K562 (cell line): ENCODE measurements at regions not wholly inside any gene's neighbourhood (a gene's known extent, or its start where the extent isn't known, plus 50 kb on each side); places are given as distances from the start of the nearest gene placed in this dataset.

ENCODE experiments used
- ATAC-seq: fragments of 200-7000 bp; cut with Tn5 transposase; 3 replicates; pipeline ENCODE4 v1.9.1; 2020; ENCODE audit warnings: moderate library complexity
- BruUV-seq: library from RNA; stranded (reverse); fragments of 400-500 nt; replicated peaks from 2 replicates; lab custom pipeline; 2021; lab: Mats Ljungman, UMichigan
- CTCF ChIA-PET: fragments of 300-600 bp; formaldehyde crosslinking; extraction: SDS; loops from one replicate; lab custom pipeline; 2021; ENCODE audit warnings: low intra/inter-chr PET ratio; lab: Yijun Ruan, JAX
- POLR2A ChIA-PET: fragments of 300-600, 350-650 bp; sonication (Branson Sonifier 250); formaldehyde crosslinking; extraction: SDS; loops from one replicate; lab custom pipeline; 2021; ENCODE audit warnings: antibody characterized with exemption, inconsistent platforms; lab: Yijun Ruan, JAX
- DNase-seq, 4 experiments: peaks; one replicate each; pipeline versions ENCODE4 v3.0.0 to v3.0.0-alpha.2; 2011 to 2018; ENCODE audit warnings: low spot score in 3 of 4, mixed read lengths in 3 of 4; ENCODE audit errors: extremely low read depth in 1 of 4
- FAIRE-seq: peaks from 2 replicates; lab custom pipeline; 2011; peaks lifted over from hg19 to GRCh38; lab: Jason Lieb, UNC
- H2AFZ ChIP-seq: 2 replicates; pipeline ENCODE4 v1.6.0; 2011; ENCODE audit warnings: low read depth, low read length, control low read depth, inconsistent platforms
- H3K27ac ChIP-seq: fragments of 200-600 bp; 3 replicates; pipeline ENCODE4 v1.8.0; 2011; ENCODE audit warnings: low read depth, mild to moderate bottlenecking, control low read depth, inconsistent platforms, low read length, moderate library complexity, mixed read lengths; ENCODE audit errors: extremely low read depth
- H3K27me3 ChIP-seq, 2 experiments: fragments of 300-600 bp in 1 of 2; 2 replicates in 1 of 2; 3 replicates in 1 of 2; pipeline versions ENCODE4 v1.6.0 to v1.8.0; 2011; ENCODE audit warnings: inconsistent platforms in 2 of 2, low read length in 2 of 2, mild to moderate bottlenecking in 1 of 2, mixed read lengths in 1 of 2, moderate library complexity in 1 of 2; ENCODE audit not compliant: control insufficient read depth in 2 of 2, insufficient read depth in 2 of 2
- H3K36me3 ChIP-seq: fragments of 300-600 bp; 3 replicates; pipeline ENCODE4 v1.8.0; 2011; ENCODE audit warnings: mild to moderate bottlenecking, low read length, inconsistent platforms; ENCODE audit not compliant: control insufficient read depth, insufficient read depth
- H3K4me1 ChIP-seq, 2 experiments: fragments of 200-600 bp in 1 of 2; replicated peaks in 1 of 2; 2 replicates in 1 of 2; 3 replicates in 1 of 2; pipeline versions ENCODE4 v1.5.1 to v1.8.0; 2011; ENCODE audit warnings: inconsistent platforms in 2 of 2, low read length in 2 of 2, mild to moderate bottlenecking in 1 of 2, mixed read lengths in 1 of 2, moderate library complexity in 1 of 2; ENCODE audit not compliant: control insufficient read depth in 2 of 2, insufficient read depth in 2 of 2
- H3K4me2 ChIP-seq: 2 replicates; pipeline ENCODE4 v1.6.1; 2011; ENCODE audit warnings: low read length, control low read depth, inconsistent platforms, mixed read lengths; ENCODE audit not compliant: insufficient read depth
- H3K4me3 ChIP-seq: fragments of 200-600 bp; sonication (generic), shearing (Covaris generic); 2 replicates; pipeline ENCODE4 v1.5.1; 2016; ENCODE audit warnings: control low read depth, inconsistent platforms
- H3K79me2 ChIP-seq: fragments of 200-600 bp; 3 replicates; pipeline ENCODE4 v1.8.0; 2011; ENCODE audit warnings: low read length, inconsistent platforms; ENCODE audit not compliant: control insufficient read depth, insufficient read depth
- H3K9ac ChIP-seq, 2 experiments: 2 replicates each; pipeline versions ENCODE4 v1.6.0 to v1.6.1; 2011; ENCODE audit warnings: low read depth in 2 of 2, low read length in 2 of 2, control low read depth in 1 of 2, inconsistent platforms in 1 of 2, mild to moderate bottlenecking in 1 of 2, mixed read lengths in 1 of 2; ENCODE audit not compliant: insufficient read depth in 1 of 2
- H3K9me1 ChIP-seq: one replicate; pipeline ENCODE4 v1.6.0; 2011; ENCODE audit warnings: inconsistent platforms, mild to moderate bottlenecking, low read length, moderate library complexity; ENCODE audit not compliant: control insufficient read depth, insufficient read depth
- H3K9me3 ChIP-seq: replicated peaks from 2 replicates; pipeline ENCODE4 v1.5.1; 2011; ENCODE audit warnings: low read depth, low read length, inconsistent platforms; ENCODE audit not compliant: control insufficient read depth, insufficient read depth
- H4K20me1 ChIP-seq: replicated peaks from 2 replicates; pipeline ENCODE4 v1.6.1; 2011; ENCODE audit warnings: low read length, inconsistent platforms, mixed read lengths; ENCODE audit not compliant: control insufficient read depth, insufficient read depth
- FOXJ2 ChIP-seq: fragments of 200-800 bp; sonication (Bioruptor generic); IDR thresholded peaks from 2 replicates; pipeline ENCODE4 v1.6.1; 2016; ENCODE audit warnings: missing genetic modification characterization, missing compliant biosample characterization
- MYC ChIP-seq, 2 experiments: fragments of 250-450 bp in 1 of 2; sonication (Bioruptor Pico) in 1 of 2; IDR thresholded peaks; 2 replicates each; pipeline versions ENCODE4 v1.5.1 to v1.6.1; 2012 to 2021; ENCODE audit warnings: low read depth in 2 of 2, borderline replicate concordance in 1 of 2, improper control_type of control experiment in 1 of 2, low read length in 1 of 2, mild to moderate bottlenecking in 1 of 2, moderate library complexity in 1 of 2
- SMARCA4 ChIP-seq: fragments of 450-650 bp; IDR thresholded peaks from 2 replicates; pipeline ENCODE4 v1.6.1; 2016
- SP1 ChIP-seq: sonication (generic); formaldehyde crosslinking; IDR thresholded peaks from 2 replicates; pipeline ENCODE4 v1.8.1; 2022; ENCODE audit warnings: mild to moderate bottlenecking, missing genetic modification reagents
- SRSF9 ChIP-seq: fragments of 200-400 bp; formaldehyde crosslinking; IDR thresholded peaks from 2 replicates; pipeline ENCODE4 v1.6.1; 2017; ENCODE audit warnings: low read depth, low read length, borderline replicate concordance
- TRIM28 ChIP-seq: fragments of 450-650 bp; IDR thresholded peaks from 2 replicates; pipeline ENCODE4 v1.6.1; 2017
- ZBTB7A ChIP-seq: IDR thresholded peaks from 2 replicates; pipeline ENCODE4 v1.6.1; 2011; ENCODE audit warnings: low read depth, mild to moderate bottlenecking, low read length, moderate library complexity, borderline replicate concordance; ENCODE audit not compliant: control insufficient read depth
- ZNF316 ChIP-seq: fragments of 450-650 bp; IDR thresholded peaks from 2 replicates; pipeline ENCODE4 v1.6.1; 2016
- ZNF445 ChIP-seq: fragments of 250-450 bp; sonication (Bioruptor Pico); IDR thresholded peaks from 2 replicates; pipeline ENCODE4 v1.4.0; 2020; ENCODE audit warnings: low read depth, mild to moderate bottlenecking, moderate library complexity
- WGBS: fragments of 100-300 bp; shearing (Covaris generic); methylation state at CpG from one replicate; pipeline ENCODE4 v1.1.6; 2016; ENCODE audit warnings: low coverage, mixed read lengths; ENCODE audit not compliant: insufficient coverage; ENCODE audit errors: missing lambda C conversion rate; 5-methylcytosine and 5-hydroxymethylcytosine counted together
- in situ Hi-C: fragments of 300-500 bp; cut with MboI; formaldehyde crosslinking; loops from 4 replicates; pipeline ENCODE4 v1.15.0; 2018; ENCODE audit warnings: inconsistent platforms, mixed read lengths
- intact Hi-C: fragments of 100-400 bp; cut with micrococcal nuclease; formaldehyde crosslinking; loops from 2 replicates; pipeline ENCODE4 v1.14.2; 2022
- TF ChIP-seq, protein P1 (sequence below): sonication (generic); IDR thresholded peaks from 2 replicates; pipeline ENCODE4 v1.6.1; 2016
- TF ChIP-seq, protein P2 (sequence below): fragments of 250-450 bp; sonication (Bioruptor Pico); IDR thresholded peaks from 2 replicates; pipeline ENCODE4 v1.5.0; 2020; ENCODE audit warnings: mild to moderate bottlenecking, borderline replicate concordance
- TF ChIP-seq, protein P3 (sequence below): IDR thresholded peaks from 2 replicates; pipeline ENCODE4 v1.6.1; 2014; ENCODE audit warnings: antibody characterized with exemption
- TF ChIP-seq, protein P4 (sequence below), 2 experiments: IDR thresholded peaks; 2 replicates each; pipeline ENCODE4 v1.6.1; 2011; ENCODE audit warnings: borderline replicate concordance in 1 of 2, control low read depth in 1 of 2, low read depth in 1 of 2, low read length in 1 of 2, mild to moderate bottlenecking in 1 of 2, mixed read lengths in 1 of 2, moderate library complexity in 1 of 2; ENCODE audit not compliant: insufficient read depth in 1 of 2, insufficient read length in 1 of 2, poor library complexity in 1 of 2, severe bottlenecking in 1 of 2; ENCODE audit errors: extremely low read depth in 1 of 2

DNA sequence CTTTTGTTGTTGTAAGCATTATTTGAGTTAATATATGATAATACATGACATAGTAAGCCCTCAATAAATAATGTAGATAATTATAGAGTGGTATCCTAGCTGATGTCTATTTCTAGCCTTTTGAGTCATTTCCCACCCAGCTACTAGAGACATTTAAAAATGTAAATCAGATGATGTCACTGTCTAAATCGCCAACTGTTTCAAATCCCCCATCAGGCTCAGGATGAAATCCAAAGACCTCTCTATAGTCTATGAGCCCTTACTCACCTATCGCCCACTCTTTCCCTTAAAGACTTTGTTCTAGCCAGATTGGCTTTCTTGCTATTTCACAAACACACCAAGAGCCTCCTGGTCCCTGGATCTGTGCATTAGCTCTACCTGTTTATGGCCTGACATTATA is 135.4 kb upstream of the PLET1 start:
- ATAC-seq (no peak), FAIRE-seq (no peak), DNase-seq (no peak)
- H3K9me1 ChIP-seq: no peaks in the 10 kb centered on the region
- H3K36me3 ChIP-seq: no peaks in the 10 kb centered on the region
- no peak overlapping the region for H3K4me2 ChIP-seq
- ChIA-PET POLR2A (no interaction called here), CTCF (no interaction called here)
- TF ChIP-seq SP1 (CRISPR knock-in tag) (no peak), TRIM28 (no peak), SMARCA4 (no peak), FOXJ2 (tag) (no peak), SRSF9 (no peak), ZNF316 (no peak), ZNF445 (CRISPR knock-in tag) (no peak), ZBTB7A (no peak), MYC (IDR thresholded peaks at IDR 0.05; ENCODE audit: low read depth, low read length) (no peak), MYC (CRISPR knock-in tag; IDR thresholded peaks at IDR 0.05; ENCODE audit: borderline replicate concordance, low read depth) (no peak)
- TF ChIP-seq, protein P1, sequence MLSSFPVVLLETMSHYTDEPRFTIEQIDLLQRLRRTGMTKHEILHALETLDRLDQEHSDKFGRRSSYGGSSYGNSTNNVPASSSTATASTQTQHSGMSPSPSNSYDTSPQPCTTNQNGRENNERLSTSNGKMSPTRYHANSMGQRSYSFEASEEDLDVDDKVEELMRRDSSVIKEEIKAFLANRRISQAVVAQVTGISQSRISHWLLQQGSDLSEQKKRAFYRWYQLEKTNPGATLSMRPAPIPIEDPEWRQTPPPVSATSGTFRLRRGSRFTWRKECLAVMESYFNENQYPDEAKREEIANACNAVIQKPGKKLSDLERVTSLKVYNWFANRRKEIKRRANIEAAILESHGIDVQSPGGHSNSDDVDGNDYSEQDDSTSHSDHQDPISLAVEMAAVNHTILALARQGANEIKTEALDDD: no peak
- TF ChIP-seq, protein P2, sequence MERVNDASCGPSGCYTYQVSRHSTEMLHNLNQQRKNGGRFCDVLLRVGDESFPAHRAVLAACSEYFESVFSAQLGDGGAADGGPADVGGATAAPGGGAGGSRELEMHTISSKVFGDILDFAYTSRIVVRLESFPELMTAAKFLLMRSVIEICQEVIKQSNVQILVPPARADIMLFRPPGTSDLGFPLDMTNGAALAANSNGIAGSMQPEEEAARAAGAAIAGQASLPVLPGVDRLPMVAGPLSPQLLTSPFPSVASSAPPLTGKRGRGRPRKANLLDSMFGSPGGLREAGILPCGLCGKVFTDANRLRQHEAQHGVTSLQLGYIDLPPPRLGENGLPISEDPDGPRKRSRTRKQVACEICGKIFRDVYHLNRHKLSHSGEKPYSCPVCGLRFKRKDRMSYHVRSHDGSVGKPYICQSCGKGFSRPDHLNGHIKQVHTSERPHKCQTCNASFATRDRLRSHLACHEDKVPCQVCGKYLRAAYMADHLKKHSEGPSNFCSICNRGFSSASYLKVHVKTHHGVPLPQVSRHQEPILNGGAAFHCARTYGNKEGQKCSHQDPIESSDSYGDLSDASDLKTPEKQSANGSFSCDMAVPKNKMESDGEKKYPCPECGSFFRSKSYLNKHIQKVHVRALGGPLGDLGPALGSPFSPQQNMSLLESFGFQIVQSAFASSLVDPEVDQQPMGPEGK (CRISPR knock-in tag): no peak
- TF ChIP-seq, protein P3, sequence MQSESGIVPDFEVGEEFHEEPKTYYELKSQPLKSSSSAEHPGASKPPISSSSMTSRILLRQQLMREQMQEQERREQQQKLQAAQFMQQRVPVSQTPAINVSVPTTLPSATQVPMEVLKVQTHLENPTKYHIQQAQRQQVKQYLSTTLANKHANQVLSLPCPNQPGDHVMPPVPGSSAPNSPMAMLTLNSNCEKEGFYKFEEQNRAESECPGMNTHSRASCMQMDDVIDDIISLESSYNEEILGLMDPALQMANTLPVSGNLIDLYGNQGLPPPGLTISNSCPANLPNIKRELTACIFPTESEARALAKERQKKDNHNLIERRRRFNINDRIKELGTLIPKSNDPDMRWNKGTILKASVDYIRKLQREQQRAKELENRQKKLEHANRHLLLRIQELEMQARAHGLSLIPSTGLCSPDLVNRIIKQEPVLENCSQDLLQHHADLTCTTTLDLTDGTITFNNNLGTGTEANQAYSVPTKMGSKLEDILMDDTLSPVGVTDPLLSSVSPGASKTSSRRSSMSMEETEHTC: no peak
- TF ChIP-seq, protein P4, sequence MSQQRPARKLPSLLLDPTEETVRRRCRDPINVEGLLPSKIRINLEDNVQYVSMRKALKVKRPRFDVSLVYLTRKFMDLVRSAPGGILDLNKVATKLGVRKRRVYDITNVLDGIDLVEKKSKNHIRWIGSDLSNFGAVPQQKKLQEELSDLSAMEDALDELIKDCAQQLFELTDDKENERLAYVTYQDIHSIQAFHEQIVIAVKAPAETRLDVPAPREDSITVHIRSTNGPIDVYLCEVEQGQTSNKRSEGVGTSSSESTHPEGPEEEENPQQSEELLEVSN (IDR thresholded peaks at IDR 0.05; ENCODE audit: borderline replicate concordance in 1 of 2, extremely low read depth in 1 of 2, insufficient read depth in 1 of 2, insufficient read length in 1 of 2, low read depth in 1 of 2, low read length in 1 of 2, poor library complexity in 1 of 2, severe bottlenecking in 1 of 2): no peak
- 0% methylated on average over 2 of the region's 2 CpGs for WGBS
- no peaks in the 10 kb centered on the region for H3K79me2 ChIP-seq
- BruUV-seq: no TSS peak
- no peak overlapping the region for H3K9ac ChIP-seq
- H2AFZ ChIP-seq: no peak overlapping the region
- no peaks in the 10 kb centered on the region for H3K4me1 ChIP-seq
- intact Hi-C loops (no loop called here), in situ Hi-C loops (no loop called here)
- no peak overlapping the region for H3K27ac ChIP-seq
- peaks cover 5 to 24% of the 10 kb centered on the region in 2 experiments; a peak in 4 of 5 replicates for H3K27me3 ChIP-seq
- no peak overlapping the region for H3K4me3 ChIP-seq
- no peaks in the 10 kb centered on the region for H4K20me1 ChIP-seq
- H3K9me3 ChIP-seq: no peaks in the 10 kb centered on the region
